ENCODE measurements at regions not wholly inside any gene's neighbourhood (a gene's known extent, or its start where the extent isn't known, plus 50 kb on each side); places are given as distances from the start of the nearest gene placed in this dataset.

DNA sequence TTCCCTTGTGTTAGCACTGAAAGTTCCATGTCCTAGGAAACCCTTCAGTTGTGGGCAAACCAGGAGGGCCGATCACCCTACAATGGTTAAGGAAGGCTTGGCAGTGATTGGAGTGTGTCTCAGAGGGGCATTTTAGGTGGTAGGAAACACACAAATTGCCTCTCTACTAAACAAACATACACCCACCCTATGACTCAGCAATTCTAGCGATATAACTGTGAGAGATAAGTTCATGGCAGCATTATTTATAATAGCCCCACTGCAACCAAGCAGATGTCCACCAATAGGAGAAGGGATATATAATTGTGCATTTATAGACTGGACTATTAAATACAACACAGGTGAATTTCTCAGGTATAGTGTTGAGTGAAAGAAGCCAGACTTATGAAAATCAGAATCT lies 543.1 kb downstream of the UQCRFS1 start:
- Mint-ChIP-seq H3K36me3 (ENCODE audit: low read depth) (peaks cover 3% of the 10 kb centered on the region), H3K4me3 (no peak overlapping the region), H3K9me3 (peaks cover 19% of the 10 kb centered on the region), H3K27me3 (ENCODE audit: low read depth) (no peaks in the 10 kb centered on the region), H3K27ac (ENCODE audit: unreplicated experiment) (no peak overlapping the region), H3K4me1 (no peaks in the 10 kb centered on the region)
- no peak for DNase-seq (ENCODE audit: low read depth, low spot score)
- TF ChIP-seq, protein P1, sequence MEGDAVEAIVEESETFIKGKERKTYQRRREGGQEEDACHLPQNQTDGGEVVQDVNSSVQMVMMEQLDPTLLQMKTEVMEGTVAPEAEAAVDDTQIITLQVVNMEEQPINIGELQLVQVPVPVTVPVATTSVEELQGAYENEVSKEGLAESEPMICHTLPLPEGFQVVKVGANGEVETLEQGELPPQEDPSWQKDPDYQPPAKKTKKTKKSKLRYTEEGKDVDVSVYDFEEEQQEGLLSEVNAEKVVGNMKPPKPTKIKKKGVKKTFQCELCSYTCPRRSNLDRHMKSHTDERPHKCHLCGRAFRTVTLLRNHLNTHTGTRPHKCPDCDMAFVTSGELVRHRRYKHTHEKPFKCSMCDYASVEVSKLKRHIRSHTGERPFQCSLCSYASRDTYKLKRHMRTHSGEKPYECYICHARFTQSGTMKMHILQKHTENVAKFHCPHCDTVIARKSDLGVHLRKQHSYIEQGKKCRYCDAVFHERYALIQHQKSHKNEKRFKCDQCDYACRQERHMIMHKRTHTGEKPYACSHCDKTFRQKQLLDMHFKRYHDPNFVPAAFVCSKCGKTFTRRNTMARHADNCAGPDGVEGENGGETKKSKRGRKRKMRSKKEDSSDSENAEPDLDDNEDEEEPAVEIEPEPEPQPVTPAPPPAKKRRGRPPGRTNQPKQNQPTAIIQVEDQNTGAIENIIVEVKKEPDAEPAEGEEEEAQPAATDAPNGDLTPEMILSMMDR (conservative IDR thresholded peaks at IDR 0.05): no peak

DNA sequence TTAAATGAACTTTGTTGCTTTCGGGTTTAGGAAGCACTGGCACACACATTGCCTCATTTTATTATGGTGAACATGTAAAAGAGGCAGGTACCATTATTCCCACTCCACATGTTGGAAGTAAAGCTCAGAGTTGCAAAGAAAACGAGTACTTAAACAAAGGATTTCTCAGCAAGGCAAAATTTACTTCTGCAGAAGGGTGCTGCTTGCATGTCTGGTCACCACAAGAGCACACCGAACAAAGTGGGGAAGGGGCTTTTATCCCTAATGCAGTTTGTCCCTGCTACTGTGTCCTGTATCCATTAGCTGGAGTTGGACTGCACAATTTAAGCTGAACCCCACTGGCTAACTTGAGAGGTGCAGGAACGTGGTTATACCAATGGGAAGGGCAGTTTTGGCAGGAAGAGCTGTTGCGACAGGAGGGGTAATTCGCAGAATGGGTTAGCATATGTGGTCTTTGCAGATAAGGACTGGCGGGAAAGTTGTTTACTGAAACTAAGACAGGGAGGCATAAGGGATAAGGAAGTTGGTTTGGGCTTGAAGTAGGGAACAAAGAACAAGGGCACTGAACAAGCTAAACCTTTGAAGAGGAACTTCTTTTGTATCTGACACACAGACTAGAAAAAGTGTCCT lies 545.5 kb downstream of the UQCRFS1 start:
- TF ChIP-seq, protein P1 (conservative IDR thresholded peaks at IDR 0.05): no peak
- Mint-ChIP-seq H3K27me3 (ENCODE audit: low read depth) (no peaks in the 10 kb centered on the region), H3K27ac (ENCODE audit: unreplicated experiment) (no peak overlapping the region), H3K4me3 (no peak overlapping the region), H3K9me3 (peaks cover 15% of the 10 kb centered on the region), H3K4me1 (no peaks in the 10 kb centered on the region), H3K36me3 (ENCODE audit: low read depth) (peaks cover 3% of the 10 kb centered on the region)
- DNase-seq (ENCODE audit: low read depth, low spot score): no peak

DNA sequence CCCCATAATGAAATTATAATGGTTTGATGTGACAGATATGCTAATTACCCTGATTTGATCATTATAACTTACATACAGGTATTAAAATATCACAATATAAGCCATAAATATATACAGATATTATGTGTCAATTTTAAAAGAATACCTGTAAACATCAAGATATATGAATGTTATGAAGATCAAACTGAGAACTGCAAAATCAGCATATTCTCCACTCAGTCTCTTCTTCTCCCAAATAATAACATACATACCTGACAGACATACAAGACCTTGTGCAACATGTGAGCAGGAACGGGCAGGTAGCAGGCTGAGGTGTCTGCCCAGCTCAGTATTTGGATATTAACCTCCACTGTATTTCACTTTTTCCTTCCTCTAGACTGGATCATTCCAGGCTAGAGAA lies 547.2 kb downstream of the UQCRFS1 start:
- H3K27me3 Mint-ChIP-seq (ENCODE audit: low read depth): no peaks in the 10 kb centered on the region
- H3K4me1 Mint-ChIP-seq: no peaks in the 10 kb centered on the region
- no peak for DNase-seq (ENCODE audit: low read depth, low spot score)
- H3K36me3 Mint-ChIP-seq (ENCODE audit: low read depth): peaks cover 3% of the 10 kb centered on the region
- no peak overlapping the region for H3K4me3 Mint-ChIP-seq
- TF ChIP-seq, protein P1 (conservative IDR thresholded peaks at IDR 0.05): no peak
- H3K27ac Mint-ChIP-seq (ENCODE audit: unreplicated experiment): no peak overlapping the region
- H3K9me3 Mint-ChIP-seq: peaks cover 15% of the 10 kb centered on the region

DNA sequence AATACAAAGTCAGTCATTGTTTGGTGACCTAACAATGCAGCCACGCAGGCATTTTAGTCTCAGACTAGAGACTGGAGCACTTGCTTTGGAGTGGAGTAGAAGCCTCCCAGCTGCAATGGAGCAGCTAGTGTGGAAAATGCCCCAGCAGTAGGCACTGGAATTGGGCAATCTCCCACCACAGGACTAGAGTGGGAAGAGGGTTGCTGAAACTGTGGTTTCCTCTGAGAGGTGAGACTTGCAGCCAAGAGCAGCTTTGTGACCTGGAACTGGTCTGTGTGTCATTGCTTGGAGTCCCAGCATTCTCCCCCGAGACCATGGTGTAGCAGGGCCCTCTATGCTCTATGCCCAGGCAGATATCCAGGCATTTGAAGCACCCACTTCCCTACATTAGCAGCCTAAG lies 556.3 kb downstream of the UQCRFS1 start:
- Mint-ChIP-seq H3K4me1 (peaks cover 7% of the 10 kb centered on the region), H3K36me3 (ENCODE audit: low read depth) (peaks cover 5% of the 10 kb centered on the region), H3K27ac (ENCODE audit: unreplicated experiment) (no peak overlapping the region), H3K4me3 (no peak overlapping the region), H3K27me3 (ENCODE audit: low read depth) (no peaks in the 10 kb centered on the region), H3K9me3 (peaks cover 20% of the 10 kb centered on the region)
- no peak for DNase-seq (ENCODE audit: low read depth, low spot score)
- TF ChIP-seq, protein P1 (conservative IDR thresholded peaks at IDR 0.05): no peak

DNA sequence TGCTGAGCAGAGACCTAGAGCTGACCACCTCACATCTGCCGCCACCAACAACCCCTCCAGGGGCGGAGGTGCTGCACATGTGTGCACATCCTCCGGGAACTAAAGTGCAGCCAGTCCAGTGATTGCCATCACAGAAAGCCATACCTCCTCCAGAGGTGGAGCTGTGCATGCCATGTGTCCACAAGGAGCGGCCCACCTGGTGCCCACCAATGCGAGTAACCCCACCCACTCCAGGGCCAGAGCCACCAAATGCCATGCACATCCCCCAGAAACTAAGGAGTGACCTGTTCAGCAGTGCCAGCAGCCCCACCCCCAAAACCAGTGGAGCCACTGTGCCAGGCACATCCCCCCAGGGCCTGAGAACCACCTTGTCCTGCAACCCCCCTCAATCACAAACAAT lies 557.9 kb downstream of the UQCRFS1 start:
- Mint-ChIP-seq H3K4me3 (no peak overlapping the region), H3K27ac (ENCODE audit: unreplicated experiment) (no peak overlapping the region), H3K9me3 (peaks cover 20% of the 10 kb centered on the region), H3K36me3 (ENCODE audit: low read depth) (peaks cover 5% of the 10 kb centered on the region), H3K4me1 (peaks cover 13% of the 10 kb centered on the region), H3K27me3 (ENCODE audit: low read depth) (no peaks in the 10 kb centered on the region)
- TF ChIP-seq, protein P1 (conservative IDR thresholded peaks at IDR 0.05): no peak
- DNase-seq (ENCODE audit: low read depth, low spot score): no peak
